Astrocyte (in vitro differentiated cells and primary cell): ENCODE measurements at regions not wholly inside any gene's neighbourhood (a gene's known extent, or its start where the extent isn't known, plus 50 kb on each side); places are given as distances from the start of the nearest gene placed in this dataset.

ENCODE experiments used
- CTCF ChIP-seq: IDR thresholded peaks from 2 replicates; pipeline ENCODE4 v1.5.1; 2011; ENCODE audit warnings: low read depth, mild to moderate bottlenecking, inconsistent platforms, low read length, moderate library complexity; ENCODE audit not compliant: insufficient read depth
- EZH2 ChIP-seq: IDR thresholded peaks from 2 replicates; pipeline ENCODE4 v1.6.1; 2012; ENCODE audit warnings: mild to moderate bottlenecking, low read length, inconsistent platforms; ENCODE audit not compliant: insufficient read depth

DNA sequence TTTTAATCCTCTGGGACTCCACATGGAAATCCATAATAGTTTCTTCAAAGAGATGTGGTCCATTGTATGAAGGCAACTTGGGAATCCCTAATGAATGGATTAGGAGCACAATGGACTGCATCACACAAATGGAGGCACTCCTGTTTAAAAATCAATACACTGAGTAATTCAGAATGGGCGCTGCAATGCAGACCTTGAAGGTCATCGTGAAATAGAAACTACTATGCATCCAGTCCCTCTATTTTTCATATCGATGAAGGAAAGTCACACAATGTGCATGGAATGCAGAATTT, 98.8 kb upstream of the EGFL6 start:
- no peak for TF ChIP-seq CTCF
- TF ChIP-seq EZH2 = no peak
